GM13977 (cell line): ENCODE measurements at regions not wholly inside any gene's neighbourhood (a gene's known extent, or its start where the extent isn't known, plus 50 kb on each side); places are given as distances from the start of the nearest gene placed in this dataset.

Experiments used
- DNase-seq: peaks from one replicate; pipeline ENCODE4 v3.0.0; 2012; ENCODE audit warnings: low spot score
- CTCF ChIP-seq: IDR thresholded peaks from 2 replicates; pipeline ENCODE4 v1.5.1; 2012; ENCODE audit warnings: mild to moderate bottlenecking, control low read depth; ENCODE audit not compliant: insufficient read depth; ENCODE audit errors: extremely low read depth, missing control alignments
- in situ Hi-C: fragments of 300-500 bp; cut with MboI; formaldehyde crosslinking; loops from one replicate; pipeline ENCODE4 v1.12.0; 2022; ENCODE audit warnings: low sequenced_read_pairs, low pct_unique_long_range_greater_than_20kb, mixed read lengths, inconsistent platforms; ENCODE audit not compliant: unreplicated experiment

- DNase-seq = no peak
- in situ Hi-C loops = loop anchor here (10.0 to 25.0 kb wide), 2 partner anchors 296 to 929 kb away; partner anchors contain the start of gene EDN1
- no peak for TF ChIP-seq CTCF
These were observed 125.7 kb upstream of the PHACTR1 start for GRCh38 chr6:12590901-12591300.

- no peak for TF ChIP-seq CTCF
- in situ Hi-C loops = loop anchor here (10.0 to 25.0 kb wide), 2 partner anchors 298 to 930 kb away; partner anchors contain the start of gene EDN1
- DNase-seq = no peak
These were observed 123.9 kb upstream of the PHACTR1 start for GRCh38 chr6:12592634-12593033.

GRCh38 chr6:12593771-12594529 lies 122.6 kb upstream of the PHACTR1 start:
- in situ Hi-C loops = loop anchor here (10.0 to 25.0 kb wide), 2 partner anchors 299 to 932 kb away; partner anchors contain the start of gene EDN1
- no peak for DNase-seq
- TF ChIP-seq CTCF = no peak

GRCh38 chr6:12594530-12594893 lies 122.1 kb upstream of the PHACTR1 start:
- in situ Hi-C loops = loop anchor here (10.0 to 25.0 kb wide), 2 partner anchors 300 to 932 kb away; partner anchors contain the start of gene EDN1
- DNase-seq = no peak
- no peak for TF ChIP-seq CTCF

- no peak for DNase-seq
- no peak for TF ChIP-seq CTCF
- in situ Hi-C loops = loop anchor here (10.0 to 25.0 kb wide), 2 partner anchors 300 to 933 kb away; partner anchors contain the start of gene EDN1
These were observed 121.3 kb upstream of the PHACTR1 start for GRCh38 chr6:12595161-12595811.

- no peak for DNase-seq
- no peak for TF ChIP-seq CTCF
- in situ Hi-C loops = loop anchor here (10.0 to 25.0 kb wide), 2 partner anchors 302 to 934 kb away; partner anchors contain the start of gene EDN1
These were observed 119.8 kb upstream of the PHACTR1 start for GRCh38 chr6:12596731-12597130.
